ENCODE measurements at regions not wholly inside any gene's neighbourhood (a gene's known extent, or its start where the extent isn't known, plus 50 kb on each side); places are given as distances from the start of the nearest gene placed in this dataset.

GRCh38 chrX:45669715-45670340 is 469.2 kb upstream of the DIPK2B start:
- no peaks in the 10 kb centered on the region for H3K36me3 ChIP-seq (ENCODE audit: control insufficient read depth, insufficient read depth, low read length)
- H3K9ac ChIP-seq (ENCODE audit: low read depth, low read length): no peak overlapping the region
- peaks cover 3% of the 10 kb centered on the region for H3K9me3 ChIP-seq (ENCODE audit: control insufficient read depth, insufficient read depth, low read length)
- no peaks in the 10 kb centered on the region for H3K4me1 ChIP-seq (ENCODE audit: control insufficient read depth, insufficient read depth, low read length)
- no peak overlapping the region for H3K4me3 ChIP-seq (ENCODE audit: low read depth, low read length)
- H3K27me3 ChIP-seq (ENCODE audit: control insufficient read depth, insufficient read depth, low read length): no peaks in the 10 kb centered on the region

DNA sequence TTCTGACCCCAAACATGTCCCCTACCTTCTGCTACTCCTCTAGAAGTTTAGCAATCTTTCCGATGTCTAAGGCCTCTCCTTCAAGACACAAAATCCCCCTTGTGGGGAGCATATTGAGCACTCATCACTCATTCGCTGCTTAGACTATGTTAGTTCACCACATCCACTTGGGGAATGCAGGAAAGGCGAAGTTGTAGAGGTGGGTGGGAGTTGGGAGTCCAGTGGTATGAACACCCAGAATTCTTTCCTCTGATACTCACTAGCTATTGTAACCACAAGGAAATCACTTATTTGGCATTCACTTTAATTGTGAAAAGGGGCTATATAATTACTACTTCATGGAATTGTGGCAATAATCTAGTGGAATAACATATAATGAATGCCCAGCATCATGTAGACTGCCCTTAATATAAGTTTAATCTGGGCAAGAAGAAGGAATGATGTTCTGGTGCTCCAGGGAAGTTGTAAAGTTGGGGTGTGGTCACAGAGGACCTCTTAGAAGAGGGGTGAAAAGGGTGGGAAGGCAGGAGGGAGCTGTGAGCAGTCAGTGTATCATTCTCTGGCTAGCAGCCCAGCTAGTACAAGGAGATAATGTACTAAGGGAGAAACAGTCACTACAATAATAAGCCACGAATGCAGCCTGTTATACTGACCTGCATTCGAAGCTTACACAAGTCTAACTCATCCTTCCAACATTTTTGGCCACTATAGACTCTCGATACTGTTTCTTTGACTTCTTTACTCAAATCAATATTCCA is 468.2 kb upstream of the DIPK2B start:
- Histone ChIP-seq H3K4me1 (ENCODE audit: control insufficient read depth, insufficient read depth, low read length) (no peaks in the 10 kb centered on the region), H3K9ac (ENCODE audit: low read depth, low read length) (no peak overlapping the region), H3K9me3 (ENCODE audit: control insufficient read depth, insufficient read depth, low read length) (peaks cover 3% of the 10 kb centered on the region), H3K27me3 (ENCODE audit: control insufficient read depth, insufficient read depth, low read length) (no peaks in the 10 kb centered on the region), H3K4me3 (ENCODE audit: low read depth, low read length) (no peak overlapping the region), H3K36me3 (ENCODE audit: control insufficient read depth, insufficient read depth, low read length) (no peaks in the 10 kb centered on the region)

- Histone ChIP-seq H3K4me1 (ENCODE audit: control insufficient read depth, insufficient read depth, low read length) (no peaks in the 10 kb centered on the region), H3K36me3 (ENCODE audit: control insufficient read depth, insufficient read depth, low read length) (no peaks in the 10 kb centered on the region), H3K9me3 (ENCODE audit: control insufficient read depth, insufficient read depth, low read length) (peaks cover 3% of the 10 kb centered on the region)
Observed at GRCh38 chrX:45667666-45668065, 467.0 kb upstream of the DIPK2B start.

DNA sequence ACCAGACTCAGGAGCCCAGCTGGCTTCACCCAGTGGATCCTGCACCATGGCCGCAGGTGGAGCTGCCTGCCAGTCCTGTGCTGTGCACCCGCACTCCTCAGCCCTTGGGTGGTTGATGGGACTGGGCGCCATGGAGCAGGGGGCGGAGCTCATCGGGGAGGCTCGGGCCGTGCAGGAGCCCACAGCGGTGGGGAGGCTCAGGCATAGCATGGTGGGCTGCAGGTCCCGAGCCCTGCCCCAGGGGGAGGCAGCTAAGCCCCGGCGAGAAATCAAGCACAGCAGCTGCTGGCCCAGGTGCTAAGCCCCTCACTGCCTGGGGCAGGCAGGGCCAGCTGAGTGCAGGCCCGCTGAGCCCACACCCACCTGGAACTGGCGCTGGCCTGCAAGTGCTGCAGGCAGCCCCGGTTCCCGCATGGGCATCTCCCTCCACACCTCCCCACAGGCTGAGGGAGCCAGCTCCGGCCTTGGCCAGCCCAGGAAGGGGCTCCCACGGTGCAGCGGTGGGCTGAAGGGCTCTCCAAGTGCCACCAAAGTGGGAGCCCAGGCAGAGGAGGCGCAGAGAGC is 464.1 kb upstream of the DIPK2B start:
- Histone ChIP-seq H3K9me3 (ENCODE audit: control insufficient read depth, insufficient read depth, low read length) (peaks cover 3% of the 10 kb centered on the region), H3K27me3 (ENCODE audit: control insufficient read depth, insufficient read depth, low read length) (no peaks in the 10 kb centered on the region), H3K4me3 (ENCODE audit: low read depth, low read length) (no peak overlapping the region), H3K4me1 (ENCODE audit: control insufficient read depth, insufficient read depth, low read length) (no peaks in the 10 kb centered on the region), H3K36me3 (ENCODE audit: control insufficient read depth, insufficient read depth, low read length) (no peaks in the 10 kb centered on the region), H3K9ac (ENCODE audit: low read depth, low read length) (no peak overlapping the region)

More at GRCh38 chrX:45667666-45668065, 467.0 kb upstream of the DIPK2B start:
- H3K4me3 ChIP-seq (ENCODE audit: low read depth, low read length): no peak overlapping the region
- H3K9ac ChIP-seq (ENCODE audit: low read depth, low read length): no peak overlapping the region
- H3K27me3 ChIP-seq (ENCODE audit: control insufficient read depth, insufficient read depth, low read length): no peaks in the 10 kb centered on the region

GRCh38 chrX:45660477-45660876 is 459.8 kb upstream of the DIPK2B start:
- H3K4me1 ChIP-seq (ENCODE audit: control insufficient read depth, insufficient read depth, low read length): no peaks in the 10 kb centered on the region
- no peaks in the 10 kb centered on the region for H3K36me3 ChIP-seq (ENCODE audit: control insufficient read depth, insufficient read depth, low read length)
- H3K27me3 ChIP-seq (ENCODE audit: control insufficient read depth, insufficient read depth, low read length): no peaks in the 10 kb centered on the region
- no peak overlapping the region for H3K4me3 ChIP-seq (ENCODE audit: low read depth, low read length)
- peaks cover 6% of the 10 kb centered on the region for H3K9me3 ChIP-seq (ENCODE audit: control insufficient read depth, insufficient read depth, low read length)
- no peak overlapping the region for H3K9ac ChIP-seq (ENCODE audit: low read depth, low read length)

GRCh38 chrX:45633419-45633818 is 432.7 kb upstream of the DIPK2B start:
- Histone ChIP-seq H3K9me3 (ENCODE audit: control insufficient read depth, insufficient read depth, low read length) (peaks cover 3% of the 10 kb centered on the region), H3K4me1 (ENCODE audit: control insufficient read depth, insufficient read depth, low read length) (no peaks in the 10 kb centered on the region), H3K9ac (ENCODE audit: low read depth, low read length) (no peak overlapping the region), H3K27me3 (ENCODE audit: control insufficient read depth, insufficient read depth, low read length) (no peaks in the 10 kb centered on the region), H3K4me3 (ENCODE audit: low read depth, low read length) (no peak overlapping the region), H3K36me3 (ENCODE audit: control insufficient read depth, insufficient read depth, low read length) (no peaks in the 10 kb centered on the region)

DNA sequence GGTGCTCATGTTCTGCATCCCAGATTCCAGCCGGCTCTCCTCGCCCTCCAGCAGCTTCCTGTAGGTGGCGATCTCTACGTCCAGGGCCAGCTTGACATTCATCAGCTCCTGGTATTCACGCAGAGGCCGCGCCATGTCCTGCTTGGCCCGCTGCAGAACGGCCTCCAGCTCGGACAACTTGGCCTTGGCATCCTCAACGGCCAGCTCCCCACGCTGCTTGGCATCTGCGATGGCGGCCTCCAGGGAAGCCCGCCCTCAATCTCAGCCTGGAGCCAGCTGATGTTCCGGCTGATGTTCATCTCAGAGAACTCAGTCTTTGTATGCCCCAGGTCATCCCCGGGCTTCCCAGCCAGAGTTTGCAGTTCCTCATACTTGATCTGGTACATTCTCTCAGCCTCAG is 431.8 kb upstream of the DIPK2B start:
- H3K4me1 ChIP-seq (ENCODE audit: control insufficient read depth, insufficient read depth, low read length): no peaks in the 10 kb centered on the region
- no peak overlapping the region for H3K9ac ChIP-seq (ENCODE audit: low read depth, low read length)
- no peak overlapping the region for H3K4me3 ChIP-seq (ENCODE audit: low read depth, low read length)
- no peaks in the 10 kb centered on the region for H3K36me3 ChIP-seq (ENCODE audit: control insufficient read depth, insufficient read depth, low read length)
- no peaks in the 10 kb centered on the region for H3K27me3 ChIP-seq (ENCODE audit: control insufficient read depth, insufficient read depth, low read length)
- H3K9me3 ChIP-seq (ENCODE audit: control insufficient read depth, insufficient read depth, low read length): peaks cover 3% of the 10 kb centered on the region

DNA sequence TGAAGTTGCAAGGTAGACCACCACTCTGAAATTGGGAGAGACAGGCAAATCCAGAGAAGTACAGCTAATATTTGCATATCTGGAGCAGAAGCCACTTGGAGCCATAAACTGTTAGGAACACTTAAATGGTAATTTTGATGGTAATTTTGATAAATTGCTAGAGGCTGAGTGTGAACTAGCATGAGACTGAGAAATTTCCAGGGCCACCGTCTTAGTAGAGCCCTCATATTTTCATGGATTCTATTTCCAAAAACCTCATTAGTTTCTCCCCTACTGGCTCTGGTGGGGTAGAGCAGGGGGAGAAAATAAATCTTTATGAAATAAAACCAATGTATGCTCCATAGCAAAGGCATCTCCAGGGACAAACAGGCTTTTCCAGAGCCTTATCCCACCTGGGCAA is 429.4 kb upstream of the DIPK2B start:
- H3K4me3 ChIP-seq (ENCODE audit: low read depth, low read length): no peak overlapping the region
- no peaks in the 10 kb centered on the region for H3K36me3 ChIP-seq (ENCODE audit: control insufficient read depth, insufficient read depth, low read length)
- no peak overlapping the region for H3K9ac ChIP-seq (ENCODE audit: low read depth, low read length)

DNA sequence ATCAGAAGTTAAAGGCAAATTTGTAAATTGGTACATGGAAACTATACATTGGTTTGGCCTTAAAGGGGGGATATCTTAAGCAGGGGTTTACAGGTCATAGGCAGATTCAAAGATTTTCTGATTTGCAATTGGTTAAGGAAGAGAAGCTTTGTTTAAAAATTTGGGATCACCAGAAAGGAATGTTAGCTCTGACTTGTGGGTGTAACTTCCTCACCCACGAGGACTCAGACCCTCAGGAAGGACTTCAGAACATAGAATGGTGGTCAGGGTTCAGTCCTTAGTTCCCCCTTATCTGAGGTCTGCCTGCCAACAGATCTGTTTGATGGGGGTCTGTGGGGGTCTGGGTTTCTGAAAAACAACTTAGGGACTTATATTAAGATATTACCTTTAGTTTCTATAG is 427.4 kb upstream of the DIPK2B start:
- Histone ChIP-seq H3K4me1 (ENCODE audit: control insufficient read depth, insufficient read depth, low read length) (no peaks in the 10 kb centered on the region), H3K9ac (ENCODE audit: low read depth, low read length) (no peak overlapping the region), H3K9me3 (ENCODE audit: control insufficient read depth, insufficient read depth, low read length) (peaks cover 3% of the 10 kb centered on the region), H3K27me3 (ENCODE audit: control insufficient read depth, insufficient read depth, low read length) (no peaks in the 10 kb centered on the region), H3K4me3 (ENCODE audit: low read depth, low read length) (no peak overlapping the region), H3K36me3 (ENCODE audit: control insufficient read depth, insufficient read depth, low read length) (no peaks in the 10 kb centered on the region)

More for the DNA sequence above, 429.4 kb upstream of the DIPK2B start:
- peaks cover 3% of the 10 kb centered on the region for H3K9me3 ChIP-seq (ENCODE audit: control insufficient read depth, insufficient read depth, low read length)
- no peaks in the 10 kb centered on the region for H3K4me1 ChIP-seq (ENCODE audit: control insufficient read depth, insufficient read depth, low read length)
- H3K27me3 ChIP-seq (ENCODE audit: control insufficient read depth, insufficient read depth, low read length): no peaks in the 10 kb centered on the region

DNA sequence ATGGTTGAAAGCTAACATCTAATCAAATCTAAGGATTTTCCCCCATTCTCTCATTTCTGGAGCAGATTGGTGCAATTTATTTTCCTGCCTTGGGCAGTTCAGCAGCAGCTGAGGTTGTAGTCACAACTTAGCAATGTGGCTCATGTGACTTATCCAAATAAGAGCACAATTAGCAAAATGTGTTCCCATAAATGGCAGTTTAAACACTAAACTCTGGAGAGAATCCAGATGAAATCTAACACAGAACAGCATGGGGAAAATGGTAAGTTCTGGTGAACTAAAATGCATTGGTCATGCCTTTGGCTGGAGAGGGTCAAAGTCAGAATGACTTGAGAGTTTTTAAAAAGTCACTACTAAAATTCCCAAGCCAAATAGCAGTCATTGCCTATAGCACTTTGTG is 422.6 kb upstream of the DIPK2B start:
- no peaks in the 10 kb centered on the region for H3K36me3 ChIP-seq (ENCODE audit: control insufficient read depth, insufficient read depth, low read length)
- H3K9ac ChIP-seq (ENCODE audit: low read depth, low read length): no peak overlapping the region
- H3K4me1 ChIP-seq (ENCODE audit: control insufficient read depth, insufficient read depth, low read length): no peaks in the 10 kb centered on the region

DNA sequence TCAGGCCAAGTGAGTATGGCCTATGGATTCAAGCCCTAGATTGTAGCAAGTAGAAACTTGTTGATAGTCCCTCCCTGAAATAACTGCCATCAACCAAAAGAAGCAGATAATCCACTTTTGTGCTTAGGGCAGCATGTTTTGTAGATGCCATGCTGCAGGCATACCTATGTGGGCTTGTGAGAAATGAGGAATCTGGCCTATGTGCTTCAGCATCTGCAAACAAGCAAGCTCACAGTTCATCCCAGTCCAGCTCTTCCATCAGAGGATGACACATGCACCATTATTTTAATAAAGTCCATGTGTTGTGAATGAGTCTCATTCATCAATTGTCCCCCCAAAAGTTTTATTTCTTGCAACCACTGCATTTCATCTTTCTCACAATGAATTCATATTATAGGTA is 421.9 kb upstream of the DIPK2B start:
- no peaks in the 10 kb centered on the region for H3K27me3 ChIP-seq (ENCODE audit: control insufficient read depth, insufficient read depth, low read length)
- H3K36me3 ChIP-seq (ENCODE audit: control insufficient read depth, insufficient read depth, low read length): no peaks in the 10 kb centered on the region
- no peaks in the 10 kb centered on the region for H3K4me1 ChIP-seq (ENCODE audit: control insufficient read depth, insufficient read depth, low read length)
- H3K9ac ChIP-seq (ENCODE audit: low read depth, low read length): no peak overlapping the region
- no peak overlapping the region for H3K4me3 ChIP-seq (ENCODE audit: low read depth, low read length)
- no peaks in the 10 kb centered on the region for H3K9me3 ChIP-seq (ENCODE audit: control insufficient read depth, insufficient read depth, low read length)

More for the DNA sequence above, 422.6 kb upstream of the DIPK2B start:
- Histone ChIP-seq H3K9me3 (ENCODE audit: control insufficient read depth, insufficient read depth, low read length) (no peaks in the 10 kb centered on the region), H3K27me3 (ENCODE audit: control insufficient read depth, insufficient read depth, low read length) (no peaks in the 10 kb centered on the region), H3K4me3 (ENCODE audit: low read depth, low read length) (no peak overlapping the region)

DNA sequence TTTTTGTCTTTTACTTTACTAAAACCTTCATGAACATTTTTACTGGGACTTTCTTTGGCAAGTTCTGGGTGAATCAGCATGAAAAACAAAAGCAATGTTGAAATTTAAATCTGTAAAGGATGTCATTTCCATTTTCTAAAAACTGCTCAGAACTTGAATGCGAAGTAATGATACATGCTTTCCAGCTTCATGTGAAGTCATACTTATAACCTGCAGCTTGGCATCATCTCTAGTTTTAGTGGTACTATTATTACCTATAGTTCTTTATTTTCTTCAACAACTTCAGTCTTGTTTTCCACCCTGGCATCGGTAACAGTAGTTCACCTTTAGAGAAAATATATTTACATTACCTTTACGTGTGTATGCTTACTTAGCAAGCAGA is 421.4 kb upstream of the DIPK2B start:
- Histone ChIP-seq H3K36me3 (ENCODE audit: control insufficient read depth, insufficient read depth, low read length) (no peaks in the 10 kb centered on the region), H3K4me1 (ENCODE audit: control insufficient read depth, insufficient read depth, low read length) (no peaks in the 10 kb centered on the region), H3K4me3 (ENCODE audit: low read depth, low read length) (no peak overlapping the region), H3K9ac (ENCODE audit: low read depth, low read length) (no peak overlapping the region), H3K9me3 (ENCODE audit: control insufficient read depth, insufficient read depth, low read length) (no peaks in the 10 kb centered on the region), H3K27me3 (ENCODE audit: control insufficient read depth, insufficient read depth, low read length) (no peaks in the 10 kb centered on the region)
